Mucosa of descending colon (tissue), 3 donors: ENCODE measurements at regions not wholly inside any gene's neighbourhood (a gene's known extent, or its start where the extent isn't known, plus 50 kb on each side); places are given as distances from the start of the nearest gene placed in this dataset.

Experiments
- ATAC-seq: fragments of 200-7000 bp; cut with Tn5 transposase; one replicate; pipeline ENCODE4 v1.9.1; 2020; ENCODE audit warnings: mild to moderate bottlenecking, moderate library complexity
- DNase-seq, 3 donors: peaks; one replicate each; pipeline ENCODE4 v3.0.0-alpha.2; 2020
- H3K36me3 ChIP-seq: fragments of 200-600 bp; one replicate; pipeline ENCODE4 v1.8.0; 2021; ENCODE audit warnings: low read depth, mild to moderate bottlenecking
- H3K4me1 ChIP-seq: fragments of 200-600 bp; one replicate; pipeline ENCODE4 v1.8.0; 2021; ENCODE audit warnings: low read depth, mild to moderate bottlenecking
- H3K4me3 ChIP-seq: fragments of 200-600 bp; one replicate; pipeline ENCODE4 v1.8.0; 2021; ENCODE audit warnings: mild to moderate bottlenecking
- H3K9me3 ChIP-seq: fragments of 200-600 bp; one replicate; pipeline ENCODE4 v1.8.0; 2021; ENCODE audit warnings: mild to moderate bottlenecking
- CTCF ChIP-seq: fragments of 200-600 bp; IDR thresholded peaks from one replicate; pipeline ENCODE4 v1.8.0; 2022; ENCODE audit warnings: antibody characterized with exemption, mild to moderate bottlenecking
- intact Hi-C, 2 donors: fragments of 100-400 bp; cut with DNase I in 1 of 2; cut with micrococcal nuclease in 1 of 2; formaldehyde crosslinking; loops; one replicate each; pipeline versions ENCODE4 v1.11.0 to v1.11.1; 2022; cut with DNase I, micrococcal nuclease
- donor health status: DM: no; HTN: no; CAD: no; lungs with moderate emphysema.
- donor health status: DM: no; HTN: no; CAD: no.
- donor health status: DM: no; HTN: yes; CAD: no.

- Histone ChIP-seq H3K36me3 (no peaks in the 10 kb centered on the region), H3K4me3 (no peak overlapping the region), H3K9me3 (no peaks in the 10 kb centered on the region), H3K4me1 (no peaks in the 10 kb centered on the region)
- intact Hi-C loops, result no loop called here
- DNase-seq (no peak), ATAC-seq (no peak)
- no peak for TF ChIP-seq CTCF
Observed at GRCh38 chr12:88868050-88868449, 287.8 kb upstream of the KITLG start.

GRCh38 chr12:88867510-88867909 is 287.2 kb upstream of the KITLG start:
- no peak for DNase-seq
- Histone ChIP-seq H3K36me3 (no peaks in the 10 kb centered on the region), H3K9me3 (no peaks in the 10 kb centered on the region), H3K4me3 (no peak overlapping the region), H3K4me1 (no peaks in the 10 kb centered on the region)
- no peak for TF ChIP-seq CTCF
- no peak for ATAC-seq
- intact Hi-C loops, result no loop called here

- no peak for TF ChIP-seq CTCF
Observed at GRCh38 chr12:88866881-88867280, 286.6 kb upstream of the KITLG start.

GRCh38 chr12:88865537-88865936 is 285.3 kb upstream of the KITLG start:
- ATAC-seq, result no peak
- TF ChIP-seq CTCF, result no peak
- Histone ChIP-seq H3K4me3 (no peak overlapping the region), H3K9me3 (no peaks in the 10 kb centered on the region), H3K36me3 (no peaks in the 10 kb centered on the region), H3K4me1 (no peaks in the 10 kb centered on the region)
- no peak for DNase-seq
- intact Hi-C loops, result no loop called here

More at GRCh38 chr12:88866881-88867280, 286.6 kb upstream of the KITLG start:
- intact Hi-C loops, result no loop called here
- DNase-seq (no peak), ATAC-seq (no peak)
- H3K4me1 ChIP-seq, result no peaks in the 10 kb centered on the region
- H3K4me3 ChIP-seq, result no peak overlapping the region
- H3K9me3 ChIP-seq, result no peaks in the 10 kb centered on the region
- no peaks in the 10 kb centered on the region for H3K36me3 ChIP-seq

- no peak overlapping the region for H3K4me3 ChIP-seq
- H3K9me3 ChIP-seq, result no peaks in the 10 kb centered on the region
- TF ChIP-seq CTCF, result no peak
- DNase-seq (no peak), ATAC-seq (no peak)
- no peaks in the 10 kb centered on the region for H3K4me1 ChIP-seq
- H3K36me3 ChIP-seq, result no peaks in the 10 kb centered on the region
- intact Hi-C loops, result no loop called here
Observed at GRCh38 chr12:88860851-88861250, 280.6 kb upstream of the KITLG start.

GRCh38 chr12:88856201-88856600 is 275.9 kb upstream of the KITLG start:
- H3K4me1 ChIP-seq, result no peaks in the 10 kb centered on the region
- H3K4me3 ChIP-seq, result no peak overlapping the region
- H3K9me3 ChIP-seq, result no peaks in the 10 kb centered on the region
- intact Hi-C loops, result no loop called here
- TF ChIP-seq CTCF, result no peak
- no peak for ATAC-seq
- no peak for DNase-seq
- H3K36me3 ChIP-seq, result no peaks in the 10 kb centered on the region
